CD14-positive monocyte (primary cell): ENCODE measurements at regions not wholly inside any gene's neighbourhood (a gene's known extent, or its start where the extent isn't known, plus 50 kb on each side); places are given as distances from the start of the nearest gene placed in this dataset.

ENCODE experiments used
- DNase-seq, 3 donors: peaks; one replicate each; pipeline ENCODE4 v3.0.0-alpha.2; 2011 to 2022
- H2AFZ ChIP-seq: 2 replicates; pipeline ENCODE4 v1.6.0; 2012; ENCODE audit warnings: mild to moderate bottlenecking, low read depth, low read length, inconsistent platforms; ENCODE audit not compliant: insufficient read depth, poor library complexity, severe bottlenecking
- H3K27ac ChIP-seq, 2 donors: 1 replicate in 1 of 2; 2 replicates in 1 of 2; pipeline ENCODE4 v1.5.1; 2012 to 2013; ENCODE audit warnings: low read length in 2 of 2, control low read depth in 1 of 2, inconsistent platforms in 1 of 2, low read depth in 1 of 2, mild to moderate bottlenecking in 1 of 2
- H3K27me3 ChIP-seq, 2 donors: one replicate each; pipeline versions ENCODE4 v1.6.0 to v1.6.1; 2011 to 2013; ENCODE audit warnings: low read length in 2 of 2; ENCODE audit not compliant: control insufficient read depth in 2 of 2, insufficient read depth in 2 of 2
- H3K36me3 ChIP-seq, 2 donors: replicated peaks in 1 of 2; 1 replicate in 1 of 2; 2 replicates in 1 of 2; pipeline versions ENCODE4 v1.5.1 to v1.6.1; 2012 to 2013; ENCODE audit warnings: low read length in 2 of 2, control low read depth in 1 of 2, inconsistent platforms in 1 of 2, mild to moderate bottlenecking in 1 of 2; ENCODE audit not compliant: insufficient read depth in 2 of 2, control insufficient read depth in 1 of 2
- H3K4me1 ChIP-seq, 2 donors: 1 replicate in 1 of 2; 2 replicates in 1 of 2; pipeline versions ENCODE4 v1.5.1 to v1.6.1; 2012 to 2013; ENCODE audit warnings: low read length in 2 of 2, control low read depth in 1 of 2, inconsistent platforms in 1 of 2, mild to moderate bottlenecking in 1 of 2, moderate library complexity in 1 of 2; ENCODE audit not compliant: insufficient read depth in 2 of 2, control insufficient read depth in 1 of 2
- H3K4me2 ChIP-seq: replicated peaks from 2 replicates; pipeline ENCODE3; 2012; ENCODE audit warnings: low read length, moderate library complexity, mild to moderate bottlenecking; ENCODE audit not compliant: poor library complexity, severe bottlenecking; ENCODE audit errors: extremely low read depth
- H3K4me3 ChIP-seq, 3 experiments: fragments of 200-600 bp in 1 of 3; sonication (generic) in 1 of 3; replicated peaks in 1 of 3; 1 replicate in 2 of 3; 2 replicates in 1 of 3; pipeline ENCODE4 v1.5.1; 2011 to 2013; ENCODE audit warnings: low read length in 3 of 3, mild to moderate bottlenecking in 3 of 3, control low read depth in 2 of 3, low read depth in 2 of 3, inconsistent platforms in 1 of 3, moderate library complexity in 1 of 3
- H3K79me2 ChIP-seq: 2 replicates; pipeline ENCODE4 v1.6.0; 2012; ENCODE audit warnings: mild to moderate bottlenecking, control low read depth, inconsistent platforms, low read length, moderate library complexity; ENCODE audit not compliant: insufficient read depth
- H3K9ac ChIP-seq: 2 replicates; pipeline ENCODE4 v1.6.0; 2017; ENCODE audit warnings: low read length, mild to moderate bottlenecking; ENCODE audit not compliant: insufficient read depth, poor library complexity, severe bottlenecking
- H3K9me3 ChIP-seq, 2 donors: replicated peaks in 1 of 2; 1 replicate in 1 of 2; 2 replicates in 1 of 2; pipeline versions ENCODE4 v1.5.1 to v1.6.1; 2012 to 2013; ENCODE audit warnings: low read length in 2 of 2, control low read depth in 1 of 2; ENCODE audit not compliant: control insufficient read depth in 1 of 2, insufficient read depth in 1 of 2
- H4K20me1 ChIP-seq: 2 replicates; pipeline ENCODE4 v1.6.0; 2012; ENCODE audit warnings: mild to moderate bottlenecking, low read length, control low read depth, moderate library complexity; ENCODE audit not compliant: insufficient read depth
- H3K27ac Mint-ChIP-seq, 7 donors: one replicate each; pipeline ENCODE4 v1.8.0; 2020; ENCODE audit warnings: mild to moderate bottlenecking in 7 of 7, mixed read lengths in 7 of 7, moderate library complexity in 6 of 7, inconsistent platforms in 2 of 7
- H3K27me3 Mint-ChIP-seq, 3 donors: one replicate each; pipeline ENCODE4 v1.8.0; 2021 to 2022; ENCODE audit warnings: low read depth in 3 of 3, mild to moderate bottlenecking in 3 of 3, mixed read lengths in 3 of 3, moderate library complexity in 3 of 3, inconsistent platforms in 1 of 3
- H3K36me3 Mint-ChIP-seq, 2 donors: one replicate each; pipeline ENCODE4 v1.8.0; 2020; ENCODE audit warnings: mixed read lengths in 2 of 2, inconsistent platforms in 1 of 2, mild to moderate bottlenecking in 1 of 2
- H3K4me1 Mint-ChIP-seq: one replicate; pipeline ENCODE4 v1.8.0; 2020; ENCODE audit warnings: mild to moderate bottlenecking, mixed read lengths
- H3K4me3 Mint-ChIP-seq, 2 donors: one replicate each; pipeline ENCODE4 v1.8.0; 2020; ENCODE audit warnings: mild to moderate bottlenecking in 2 of 2, mixed read lengths in 2 of 2, moderate library complexity in 1 of 2
- H3K9me3 Mint-ChIP-seq, 7 donors: one replicate each; pipeline ENCODE4 v1.8.0; 2020 to 2022; ENCODE audit warnings: mixed read lengths in 7 of 7, mild to moderate bottlenecking in 6 of 7, moderate library complexity in 6 of 7, inconsistent platforms in 2 of 7
- WGBS: methylation state at CpG from one replicate; pipeline ENCODE4 v1.1.5; 2013; ENCODE audit warnings: missing lambda C conversion rate; ENCODE audit not compliant: insufficient coverage; 5-methylcytosine and 5-hydroxymethylcytosine counted together
- intact Hi-C, 2 donors: fragments of 100-400 bp; cut with micrococcal nuclease; formaldehyde crosslinking; loops; one replicate each; pipeline versions ENCODE4 v1.15.0 to v1.15.1; 2023
- TF ChIP-seq, protein P1 (sequence below): fragments of 200-600 bp; IDR thresholded peaks from one replicate; pipeline ENCODE4 v1.8.0; 2022; ENCODE audit warnings: antibody characterized with exemption, mild to moderate bottlenecking

DNA sequence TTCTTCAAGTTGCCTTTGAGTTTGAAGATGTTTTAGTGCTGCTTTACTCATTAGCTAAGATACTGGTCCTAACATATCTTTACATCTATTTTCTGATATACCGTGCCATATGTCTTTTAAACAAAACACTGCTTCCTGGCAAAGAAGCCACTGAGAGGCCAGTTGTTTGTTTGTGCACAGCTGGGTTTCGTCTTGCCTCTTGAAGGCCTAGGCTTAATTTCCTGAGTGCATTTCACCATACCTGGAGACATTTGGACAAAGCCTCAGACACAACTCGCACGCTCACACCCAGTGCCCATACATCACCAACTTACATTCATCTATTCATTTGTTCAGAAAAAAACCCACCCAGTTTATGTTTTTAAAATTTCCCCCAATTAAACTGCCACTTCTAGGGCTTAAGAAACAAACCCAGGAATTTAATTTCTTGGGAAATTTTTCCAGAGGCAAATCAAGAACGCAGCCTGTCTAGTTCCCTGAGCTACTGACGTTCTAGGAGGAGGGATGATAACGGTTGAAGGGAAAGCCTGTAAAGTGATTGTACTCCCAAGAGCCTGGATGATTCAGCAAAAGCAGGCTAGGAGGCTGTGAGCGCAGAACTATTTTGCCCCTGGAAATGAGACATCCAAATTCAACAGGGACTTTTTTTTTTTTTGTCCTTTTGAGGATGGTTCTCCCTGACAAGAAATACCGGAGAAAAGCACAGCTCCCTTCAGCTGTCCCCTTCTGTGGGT is 77.7 kb downstream of the OLIG3 start:
- H3K27ac Mint-ChIP-seq = no peak overlapping the region
- no peak overlapping the region for H3K27ac ChIP-seq
- peaks cover 0 to 6% (median 0%) of the 10 kb centered on the region in 7 donors for H3K9me3 Mint-ChIP-seq
- no peaks in the 10 kb centered on the region for H3K79me2 ChIP-seq
- 58% methylated on average over 8 of the region's 9 CpGs for WGBS
- no peak overlapping the region for H3K9ac ChIP-seq
- H3K27me3 ChIP-seq = peaks cover 0 to 4% of the 10 kb centered on the region in 2 donors
- no peak overlapping the region for H3K4me2 ChIP-seq
- H3K4me1 Mint-ChIP-seq = peaks cover 17% of the 10 kb centered on the region
- no peak overlapping the region for H2AFZ ChIP-seq
- no peaks in the 10 kb centered on the region for H3K9me3 ChIP-seq
- H3K4me1 ChIP-seq = peaks cover 8 to 9% of the 10 kb centered on the region in 2 donors
- TF ChIP-seq, protein P1, sequence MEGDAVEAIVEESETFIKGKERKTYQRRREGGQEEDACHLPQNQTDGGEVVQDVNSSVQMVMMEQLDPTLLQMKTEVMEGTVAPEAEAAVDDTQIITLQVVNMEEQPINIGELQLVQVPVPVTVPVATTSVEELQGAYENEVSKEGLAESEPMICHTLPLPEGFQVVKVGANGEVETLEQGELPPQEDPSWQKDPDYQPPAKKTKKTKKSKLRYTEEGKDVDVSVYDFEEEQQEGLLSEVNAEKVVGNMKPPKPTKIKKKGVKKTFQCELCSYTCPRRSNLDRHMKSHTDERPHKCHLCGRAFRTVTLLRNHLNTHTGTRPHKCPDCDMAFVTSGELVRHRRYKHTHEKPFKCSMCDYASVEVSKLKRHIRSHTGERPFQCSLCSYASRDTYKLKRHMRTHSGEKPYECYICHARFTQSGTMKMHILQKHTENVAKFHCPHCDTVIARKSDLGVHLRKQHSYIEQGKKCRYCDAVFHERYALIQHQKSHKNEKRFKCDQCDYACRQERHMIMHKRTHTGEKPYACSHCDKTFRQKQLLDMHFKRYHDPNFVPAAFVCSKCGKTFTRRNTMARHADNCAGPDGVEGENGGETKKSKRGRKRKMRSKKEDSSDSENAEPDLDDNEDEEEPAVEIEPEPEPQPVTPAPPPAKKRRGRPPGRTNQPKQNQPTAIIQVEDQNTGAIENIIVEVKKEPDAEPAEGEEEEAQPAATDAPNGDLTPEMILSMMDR = no peak
- DNase-seq = no peak
- no peaks in the 10 kb centered on the region for H3K36me3 ChIP-seq
- H3K36me3 Mint-ChIP-seq = no peaks in the 10 kb centered on the region
- intact Hi-C loops = loop anchor here in 1 of 2 donors (5.0 to 10.0 kb wide), 2 partner anchors 72 to 319 kb away; no protein-coding TSS in a partner anchor
- H3K27me3 Mint-ChIP-seq = peaks cover 0 to 11% (median 10%) of the 10 kb centered on the region in 3 donors
- H3K4me3 ChIP-seq = no peak overlapping the region
- no peak overlapping the region for H3K4me3 Mint-ChIP-seq
- no peaks in the 10 kb centered on the region for H4K20me1 ChIP-seq

DNA sequence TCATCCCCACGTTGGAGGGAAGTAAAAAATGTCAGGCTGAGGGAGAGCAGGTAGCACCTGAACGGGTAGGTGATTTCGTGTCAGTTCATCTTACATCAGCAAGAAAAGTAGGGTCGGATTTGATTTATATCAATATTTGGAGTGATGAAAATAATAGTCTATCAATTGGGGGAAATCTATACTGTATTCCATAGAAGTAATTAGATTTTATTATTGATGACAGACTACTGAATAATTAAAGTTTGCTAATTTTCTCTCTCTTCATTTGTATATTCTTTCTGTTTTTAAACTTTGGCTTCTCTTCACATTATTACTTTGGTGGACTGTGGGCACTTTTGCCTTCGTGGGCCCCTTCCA is 78.4 kb downstream of the OLIG3 start:
- intact Hi-C loops = loop anchor here in 1 of 2 donors (5.0 to 10.0 kb wide), 2 partner anchors 71 to 319 kb away; no protein-coding TSS in a partner anchor
- H3K27ac ChIP-seq = peak overlapping the region in 1 of 2 donors; percentile 74
- Mint-ChIP-seq H3K4me3 (peak overlapping the region in 1 of 2 donors; percentile 94), H3K27me3 (peaks cover 3 to 11% (median 10%) of the 10 kb centered on the region in 3 donors), H3K4me1 (peaks cover 17% of the 10 kb centered on the region), H3K9me3 (peaks cover 0 to 6% (median 0%) of the 10 kb centered on the region in 7 donors), H3K36me3 (no peaks in the 10 kb centered on the region), H3K27ac (peak overlapping the region in 1 of 7 donors; percentile 77)
- TF ChIP-seq, protein P1 = peak; percentile 43
- peaks cover 0 to 4% of the 10 kb centered on the region in 2 donors for H3K27me3 ChIP-seq
- no peak for DNase-seq
- no peaks in the 10 kb centered on the region for H3K9me3 ChIP-seq
- no peaks in the 10 kb centered on the region for H4K20me1 ChIP-seq
- H3K4me3 ChIP-seq = peak overlapping the region; percentile 53 to 80 (median 71)
- no peaks in the 10 kb centered on the region for H3K79me2 ChIP-seq
- H3K4me2 ChIP-seq = peak overlapping the region; percentile 74
- 6% methylated on average over 3 of the region's 5 CpGs for WGBS
- H3K4me1 ChIP-seq = peaks cover 8 to 9% of the 10 kb centered on the region in 2 donors
- peak overlapping the region; percentile 62 for H3K9ac ChIP-seq
- H3K36me3 ChIP-seq = no peaks in the 10 kb centered on the region
- H2AFZ ChIP-seq = peak overlapping the region; percentile 89
